MM.1S (cell line): ENCODE measurements at regions not wholly inside any gene's neighbourhood (a gene's known extent, or its start where the extent isn't known, plus 50 kb on each side); places are given as distances from the start of the nearest gene placed in this dataset.

ENCODE experiments used
- DNase-seq: peaks from one replicate; pipeline ENCODE4 v3.0.0-alpha.2; 2015
- H2AFZ ChIP-seq: fragments of 300-600 bp; sonication (generic); 2 replicates; pipeline ENCODE4 v1.6.0; 2016; ENCODE audit warnings: antibody characterized with exemption, low read length
- H3F3A ChIP-seq: fragments of 300-600 bp; sonication (generic); 2 replicates; pipeline ENCODE4 v1.6.1; 2016; ENCODE audit warnings: mild to moderate bottlenecking, antibody characterized with exemption, low read length, moderate library complexity, mixed read lengths; ENCODE audit not compliant: insufficient read depth
- H3K27ac ChIP-seq: fragments of 300-600 bp; sonication (generic); 2 replicates; pipeline ENCODE4 v1.5.1; 2016; ENCODE audit warnings: mild to moderate bottlenecking, low read length
- H3K27me3 ChIP-seq: fragments of 300-600 bp; sonication (generic); replicated peaks from 2 replicates; pipeline ENCODE4 v1.6.0; 2016; ENCODE audit warnings: low read length; ENCODE audit not compliant: insufficient read depth
- H3K36me3 ChIP-seq: fragments of 300-600 bp; sonication (generic); replicated peaks from 2 replicates; pipeline ENCODE4 v1.6.1; 2016; ENCODE audit warnings: mild to moderate bottlenecking, low read length, mixed read lengths; ENCODE audit not compliant: insufficient read depth
- H3K4me1 ChIP-seq: fragments of 300-600 bp; sonication (generic); 2 replicates; pipeline ENCODE4 v1.6.1; 2016; ENCODE audit warnings: low read length, mixed read lengths
- H3K4me2 ChIP-seq: fragments of 300-600 bp; sonication (generic); 2 replicates; pipeline ENCODE4 v1.6.0; 2016; ENCODE audit warnings: low read depth, low read length
- H3K4me3 ChIP-seq: fragments of 300-600 bp; sonication (generic); 2 replicates; pipeline ENCODE4 v1.5.1; 2016; ENCODE audit warnings: low read length, mixed read lengths
- H3K79me2 ChIP-seq: fragments of 300-600 bp; sonication (generic); 2 replicates; pipeline ENCODE4 v1.6.1; 2016; ENCODE audit warnings: mixed run types, low read length, mixed read lengths
- H3K9ac ChIP-seq: fragments of 300-600 bp; sonication (generic); 2 replicates; pipeline ENCODE4 v1.6.1; 2016; ENCODE audit warnings: low read length, mixed read lengths
- H3K9me2 ChIP-seq: fragments of 300-600 bp; sonication (generic); replicated peaks from 2 replicates; pipeline ENCODE4 v1.6.1; 2016; ENCODE audit warnings: mild to moderate bottlenecking, low read length, mixed read lengths; ENCODE audit not compliant: insufficient read depth
- H3K9me3 ChIP-seq: fragments of 300-600 bp; sonication (generic); replicated peaks from 2 replicates; pipeline ENCODE4 v1.6.1; 2016; ENCODE audit warnings: mild to moderate bottlenecking, low read length, mixed read lengths; ENCODE audit not compliant: insufficient read depth
- H4K20me1 ChIP-seq: fragments of 300-600 bp; sonication (generic); 2 replicates; pipeline ENCODE4 v1.6.1; 2016; ENCODE audit warnings: mild to moderate bottlenecking, low read length, moderate library complexity, mixed read lengths; ENCODE audit not compliant: insufficient read depth
- CTCF ChIP-seq: fragments of 300-600 bp; sonication (generic); IDR thresholded peaks from 2 replicates; pipeline ENCODE4 v1.5.1; 2016; ENCODE audit warnings: antibody characterized with exemption, low read length, mixed read lengths
- EZH2 ChIP-seq: fragments of 300-600 bp; sonication (generic); optimal IDR thresholded peaks from 2 replicates; pipeline ENCODE3; 2017; ENCODE audit warnings: low read depth, mild to moderate bottlenecking, antibody characterized with exemption, low read length, mixed read lengths
- EZH2phosphoT487 ChIP-seq: fragments of 300-600 bp; sonication (generic); IDR thresholded peaks from 2 replicates; pipeline ENCODE4 v1.6.1; 2018; ENCODE audit warnings: antibody characterized with exemption, low read length

GRCh38 chr11:127464325-127464724, 463.8 kb upstream of the KIRREL3 start:
- TF ChIP-seq EZH2 = no peak
- TF ChIP-seq CTCF = no peak
- TF ChIP-seq EZH2phosphoT487 = no peak
- H3K4me1 ChIP-seq = no peaks in the 10 kb centered on the region
- no peaks in the 10 kb centered on the region for H3F3A ChIP-seq
- H3K4me3 ChIP-seq = no peak overlapping the region
- H2AFZ ChIP-seq = no peak overlapping the region
- no peaks in the 10 kb centered on the region for H4K20me1 ChIP-seq
- no peaks in the 10 kb centered on the region for H3K27me3 ChIP-seq
- no peaks in the 10 kb centered on the region for H3K79me2 ChIP-seq
- no peaks in the 10 kb centered on the region for H3K9me3 ChIP-seq
- H3K27ac ChIP-seq = no peak overlapping the region
- H3K4me2 ChIP-seq = no peak overlapping the region
- no peaks in the 10 kb centered on the region for H3K36me3 ChIP-seq
- DNase-seq = no peak
- H3K9ac ChIP-seq = no peak overlapping the region
- H3K9me2 ChIP-seq = no peaks in the 10 kb centered on the region

GRCh38 chr11:127462065-127462344, 461.4 kb upstream of the KIRREL3 start:
- H3K36me3 ChIP-seq = no peaks in the 10 kb centered on the region
- H2AFZ ChIP-seq = no peak overlapping the region
- H3K4me2 ChIP-seq = no peak overlapping the region
- H3K27me3 ChIP-seq = no peaks in the 10 kb centered on the region
- TF ChIP-seq EZH2 = no peak
- no peak for TF ChIP-seq EZH2phosphoT487
- no peak for TF ChIP-seq CTCF
- H3K9me2 ChIP-seq = no peaks in the 10 kb centered on the region
- H3K79me2 ChIP-seq = no peaks in the 10 kb centered on the region
- no peak overlapping the region for H3K9ac ChIP-seq
- no peak overlapping the region for H3K27ac ChIP-seq
- H3F3A ChIP-seq = no peaks in the 10 kb centered on the region
- no peaks in the 10 kb centered on the region for H3K4me1 ChIP-seq
- no peak for DNase-seq
- H3K4me3 ChIP-seq = no peak overlapping the region
- H3K9me3 ChIP-seq = no peaks in the 10 kb centered on the region
- no peaks in the 10 kb centered on the region for H4K20me1 ChIP-seq

- Histone ChIP-seq H3K36me3 (no peaks in the 10 kb centered on the region), H3F3A (no peaks in the 10 kb centered on the region), H3K9me3 (no peaks in the 10 kb centered on the region), H3K9me2 (no peaks in the 10 kb centered on the region), H3K27me3 (no peaks in the 10 kb centered on the region), H3K27ac (no peak overlapping the region), H3K9ac (no peak overlapping the region), H2AFZ (no peak overlapping the region), H3K4me1 (no peaks in the 10 kb centered on the region), H3K4me3 (no peak overlapping the region), H3K79me2 (no peaks in the 10 kb centered on the region), H3K4me2 (no peak overlapping the region), H4K20me1 (no peaks in the 10 kb centered on the region)
- TF ChIP-seq CTCF = no peak
- no peak for TF ChIP-seq EZH2phosphoT487
- TF ChIP-seq EZH2 = no peak
- no peak for DNase-seq
Measured at GRCh38 chr11:127461241-127462064, 460.9 kb upstream of the KIRREL3 start.
